Omental fat pad (tissue), 3 donors: ENCODE measurements at regions not wholly inside any gene's neighbourhood (a gene's known extent, or its start where the extent isn't known, plus 50 kb on each side); places are given as distances from the start of the nearest gene placed in this dataset.

ENCODE experiments used
- ATAC-seq: fragments of 150-250 bp; one replicate; pipeline ENCODE4 v1.9.1; 2016; ENCODE audit warnings: mild to moderate bottlenecking, moderate library complexity; ENCODE audit not compliant: low FRiP score
- DNase-seq: peaks from one replicate; pipeline ENCODE4 v3.0.0-alpha.2; 2019; ENCODE audit warnings: low spot score
- TF ChIP-seq, protein P1 (sequence below), 3 donors: fragments of 450-650 bp; IDR thresholded peaks; one replicate each; pipeline ENCODE4 v1.5.1; 2016 to 2017; ENCODE audit warnings: antibody characterized with exemption in 3 of 3, mild to moderate bottlenecking in 3 of 3, moderate library complexity in 2 of 3

DNA sequence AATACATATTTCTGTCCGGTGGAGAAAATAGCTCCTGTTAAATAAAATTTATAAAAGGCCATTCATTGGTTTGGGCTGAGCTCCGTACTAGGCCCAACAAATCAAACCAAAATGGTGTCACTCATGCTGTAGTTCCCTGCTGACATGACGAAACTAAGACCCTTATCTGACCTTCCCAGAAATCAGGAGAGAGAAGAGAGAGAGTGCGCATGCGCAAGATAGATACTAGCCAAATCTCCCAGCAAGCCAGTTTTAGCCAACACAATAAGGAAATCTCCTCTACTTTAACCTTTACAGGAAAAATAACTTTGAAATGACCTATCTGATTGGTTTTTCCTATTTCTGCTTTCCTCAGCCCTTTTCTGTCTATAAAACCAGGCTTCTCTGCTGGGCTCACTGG is 152.7 kb upstream of the RMST start:
- no peak for DNase-seq
- TF ChIP-seq, protein P1, sequence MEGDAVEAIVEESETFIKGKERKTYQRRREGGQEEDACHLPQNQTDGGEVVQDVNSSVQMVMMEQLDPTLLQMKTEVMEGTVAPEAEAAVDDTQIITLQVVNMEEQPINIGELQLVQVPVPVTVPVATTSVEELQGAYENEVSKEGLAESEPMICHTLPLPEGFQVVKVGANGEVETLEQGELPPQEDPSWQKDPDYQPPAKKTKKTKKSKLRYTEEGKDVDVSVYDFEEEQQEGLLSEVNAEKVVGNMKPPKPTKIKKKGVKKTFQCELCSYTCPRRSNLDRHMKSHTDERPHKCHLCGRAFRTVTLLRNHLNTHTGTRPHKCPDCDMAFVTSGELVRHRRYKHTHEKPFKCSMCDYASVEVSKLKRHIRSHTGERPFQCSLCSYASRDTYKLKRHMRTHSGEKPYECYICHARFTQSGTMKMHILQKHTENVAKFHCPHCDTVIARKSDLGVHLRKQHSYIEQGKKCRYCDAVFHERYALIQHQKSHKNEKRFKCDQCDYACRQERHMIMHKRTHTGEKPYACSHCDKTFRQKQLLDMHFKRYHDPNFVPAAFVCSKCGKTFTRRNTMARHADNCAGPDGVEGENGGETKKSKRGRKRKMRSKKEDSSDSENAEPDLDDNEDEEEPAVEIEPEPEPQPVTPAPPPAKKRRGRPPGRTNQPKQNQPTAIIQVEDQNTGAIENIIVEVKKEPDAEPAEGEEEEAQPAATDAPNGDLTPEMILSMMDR (IDR thresholded peaks at IDR 0.05), result no peak
- no peak for ATAC-seq

DNA sequence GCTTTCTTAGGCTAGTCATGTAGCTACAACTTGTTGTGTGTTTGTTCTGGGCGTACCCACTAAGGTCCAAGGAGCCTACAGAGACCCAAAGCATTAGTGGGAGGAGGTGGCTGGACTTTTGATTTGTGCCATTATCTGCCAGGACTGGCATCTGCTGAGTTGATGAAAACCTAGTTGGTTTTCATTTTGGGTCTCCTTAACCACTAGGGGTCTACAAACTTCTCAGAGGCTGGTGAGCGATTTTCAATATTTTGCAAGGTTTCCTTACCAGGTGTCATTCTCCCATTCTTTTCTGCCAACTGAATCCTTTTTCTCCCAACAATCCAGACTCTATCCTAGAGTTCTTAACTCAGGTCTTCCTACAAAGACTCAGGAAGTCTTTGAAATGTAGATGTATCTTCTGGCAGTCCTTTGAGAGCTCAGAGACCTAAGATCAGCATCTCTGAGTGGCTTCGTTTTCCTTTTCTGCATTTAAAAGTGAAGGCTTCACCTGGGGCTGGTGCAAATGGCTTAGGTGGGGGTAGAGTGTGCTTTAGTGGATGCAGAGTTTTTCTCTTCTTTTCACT is 150.0 kb upstream of the RMST start:
- ATAC-seq, result no peak

DNA sequence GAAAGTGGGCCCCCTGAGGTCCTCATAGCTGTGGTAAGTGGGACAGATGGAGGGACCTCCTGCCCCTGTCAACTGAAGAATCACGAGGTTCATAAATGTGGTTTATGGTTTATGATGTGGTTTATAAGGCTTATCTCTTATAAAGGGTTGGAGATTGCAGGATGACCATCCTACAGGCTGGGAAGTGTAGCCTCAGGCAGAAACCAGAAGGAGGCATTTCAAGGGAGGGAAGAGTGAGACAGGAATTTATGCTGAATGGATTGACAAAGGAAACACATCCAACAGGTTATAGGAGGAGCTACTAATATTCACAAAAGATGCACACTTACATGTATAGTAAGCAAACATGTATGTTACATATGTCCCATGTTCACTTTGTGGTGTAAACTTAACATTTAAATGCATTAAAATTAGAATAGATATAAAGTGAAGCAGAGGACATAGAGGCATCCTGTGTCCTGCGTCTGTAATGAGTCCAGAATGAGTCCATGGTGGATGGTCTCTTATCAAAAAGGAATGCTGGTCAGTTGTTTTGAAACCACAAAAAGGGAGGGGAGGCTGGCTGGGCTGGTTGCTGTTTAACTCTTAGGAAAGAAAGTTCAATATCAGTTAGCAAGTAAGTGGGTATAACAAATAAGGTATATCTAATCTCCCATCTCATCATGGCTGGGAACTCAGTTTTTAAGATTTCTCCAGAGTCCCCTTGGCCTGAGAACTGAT is 149.0 kb upstream of the RMST start:
- no peak for ATAC-seq
- no peak for DNase-seq
- TF ChIP-seq, protein P1 (IDR thresholded peaks at IDR 0.05), result no peak

More for the DNA sequence above, 150.0 kb upstream of the RMST start:
- no peak for DNase-seq
- TF ChIP-seq, protein P1 (IDR thresholded peaks at IDR 0.05), result no peak

DNA sequence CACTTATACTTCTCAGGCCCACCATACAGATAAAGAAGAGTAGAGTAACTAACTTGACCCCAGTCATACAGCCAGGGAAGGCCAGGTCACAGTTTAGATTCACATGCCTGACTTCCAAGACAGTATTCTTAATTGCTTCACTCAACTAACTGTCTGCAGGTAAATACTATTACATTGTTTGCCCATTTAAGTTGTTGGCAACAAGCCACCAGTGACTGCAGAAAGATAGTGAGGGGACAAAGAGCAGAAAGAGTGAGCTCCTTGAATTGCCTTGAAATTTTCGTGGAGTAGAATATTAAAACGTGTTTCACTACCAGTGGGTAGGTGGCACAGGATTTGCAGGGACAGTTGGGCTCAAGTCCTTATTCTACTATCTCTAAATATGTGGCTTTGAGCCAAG is 146.3 kb upstream of the RMST start:
- TF ChIP-seq, protein P1 (IDR thresholded peaks at IDR 0.05), result no peak
- no peak for ATAC-seq

DNA sequence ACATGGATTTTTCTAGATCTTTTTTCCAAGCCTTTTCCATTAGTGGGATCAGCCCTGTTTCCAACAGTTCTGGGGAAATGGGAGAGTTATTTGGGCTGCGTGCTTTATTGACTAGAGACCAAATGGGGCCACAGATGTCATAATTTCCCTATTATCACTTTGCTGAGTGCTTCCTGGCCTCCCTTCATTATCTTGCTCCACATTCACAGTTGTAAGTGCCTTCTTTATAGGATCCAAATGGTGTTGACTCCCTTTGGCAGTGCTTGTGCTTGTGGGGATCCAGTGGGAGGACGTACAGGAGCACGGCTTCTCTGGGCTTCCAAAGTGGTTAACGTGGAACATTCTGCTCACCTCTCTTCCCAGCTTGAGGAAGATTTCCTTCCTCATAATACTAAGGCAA is 141.0 kb upstream of the RMST start:
- ATAC-seq, result no peak
- no peak for DNase-seq
- TF ChIP-seq, protein P1 (IDR thresholded peaks at IDR 0.05), result no peak

More for the DNA sequence above, 146.3 kb upstream of the RMST start:
- DNase-seq, result no peak

DNA sequence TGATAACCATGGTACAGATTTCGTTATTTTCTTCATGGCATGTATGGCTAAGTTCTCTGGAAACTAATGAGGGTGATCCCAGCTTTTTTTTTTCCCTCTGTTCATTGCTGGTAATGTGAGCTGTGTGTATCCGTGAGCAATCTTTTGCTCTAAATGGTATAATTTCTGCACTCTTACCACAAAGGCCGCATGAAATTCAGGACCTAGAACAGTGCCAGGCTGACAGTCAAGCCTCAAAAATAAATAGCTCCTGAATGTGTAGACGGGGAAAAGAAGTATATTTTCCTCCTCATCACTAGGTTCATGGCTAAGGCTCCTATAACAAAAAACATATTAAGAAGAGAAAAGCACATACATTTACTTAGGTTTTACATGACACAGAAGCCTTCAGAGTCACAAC is 140.2 kb upstream of the RMST start:
- TF ChIP-seq, protein P1 (IDR thresholded peaks at IDR 0.05), result no peak
- DNase-seq, result no peak
- no peak for ATAC-seq

DNA sequence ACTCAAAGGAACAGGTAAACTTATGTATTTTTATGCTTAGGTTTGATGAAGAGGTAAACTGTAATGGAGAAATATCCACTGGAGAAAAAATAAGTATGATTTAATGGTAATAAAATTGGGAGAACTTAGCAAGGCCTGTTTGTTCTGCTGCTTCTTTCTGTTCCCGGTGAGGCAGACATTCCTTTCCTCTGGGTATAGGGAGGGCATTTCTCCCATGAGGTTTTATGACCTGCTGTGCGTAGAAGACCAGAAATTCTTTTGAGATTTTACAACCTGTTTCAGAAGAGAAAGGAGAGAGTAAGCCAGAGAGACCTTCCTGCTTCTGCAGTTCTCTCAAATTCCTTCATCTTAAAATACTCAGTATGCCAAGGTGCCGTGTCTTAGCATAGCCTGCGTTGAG is 139.4 kb upstream of the RMST start:
- DNase-seq (no peak), ATAC-seq (no peak)
- TF ChIP-seq, protein P1 (IDR thresholded peaks at IDR 0.05), result no peak
